ENCODE measurements at regions not wholly inside any gene's neighbourhood (a gene's known extent, or its start where the extent isn't known, plus 50 kb on each side); places are given as distances from the start of the nearest gene placed in this dataset.
A peak's percentile ranks its signal among the peaks of the same experiment; 100 is the strongest.
"Not testable (repeated sequence)": the region's sequence is repeated elsewhere in the genome, so short reads cannot be mapped to it uniquely, and the experiment has no call there.

DNA sequence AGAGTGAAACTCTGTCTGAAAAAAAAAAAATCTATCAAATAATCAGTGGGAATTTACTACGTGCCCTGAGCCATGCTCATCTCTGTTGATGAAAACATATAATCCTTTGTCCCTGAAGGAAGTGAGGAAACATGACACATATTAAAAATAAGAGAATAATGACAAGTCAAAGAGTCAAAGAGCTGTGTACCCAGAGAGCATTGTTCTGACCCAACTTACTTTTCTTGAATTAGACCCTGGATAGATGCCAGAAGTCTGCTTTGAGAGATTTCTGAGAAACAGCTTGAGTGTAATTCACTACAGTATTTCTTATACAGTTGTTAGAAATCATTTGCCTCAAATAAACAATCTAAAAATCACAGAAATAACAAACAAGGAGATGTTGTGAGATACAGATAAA, 490.0 kb upstream of the PIK3R1 start:
- Histone ChIP-seq H3K27ac (ENCODE audit: low read depth, low read length) (no peak overlapping the region), H3K4me3 (ENCODE audit: insufficient read depth, low read depth, low read length) (no peak overlapping the region), H3K36me3 (ENCODE audit: insufficient read depth, low read length) (no peaks in the 10 kb centered on the region), H3K4me1 (ENCODE audit: insufficient read depth, low read length) (no peaks in the 10 kb centered on the region), H4K20me1 (ENCODE audit: insufficient read depth, low read length) (no peaks in the 10 kb centered on the region), H3K9me3 (ENCODE audit: insufficient read depth, low read depth, low read length) (no peaks in the 10 kb centered on the region), H3K79me2 (ENCODE audit: insufficient read depth, low read length) (no peaks in the 10 kb centered on the region), H3K27me3 (ENCODE audit: insufficient read depth, low read length) (no peaks in the 10 kb centered on the region), H3K4me2 (ENCODE audit: low read length) (no peak overlapping the region), H2AFZ (ENCODE audit: low read depth, low read length) (no peak overlapping the region), H3K9ac (ENCODE audit: low read length) (no peak overlapping the region)
- no peak overlapping the region for H3K27ac Mint-ChIP-seq (ENCODE audit: unreplicated experiment)
- peaks cover 2% of the 10 kb centered on the region for H3K36me3 Mint-ChIP-seq (ENCODE audit: low read depth, unreplicated experiment)
- no peaks in the 10 kb centered on the region for H3K9me3 Mint-ChIP-seq (ENCODE audit: unreplicated experiment)
- H3K27me3 Mint-ChIP-seq (ENCODE audit: low read depth, unreplicated experiment) = no peaks in the 10 kb centered on the region
- TF ChIP-seq, protein P1, sequence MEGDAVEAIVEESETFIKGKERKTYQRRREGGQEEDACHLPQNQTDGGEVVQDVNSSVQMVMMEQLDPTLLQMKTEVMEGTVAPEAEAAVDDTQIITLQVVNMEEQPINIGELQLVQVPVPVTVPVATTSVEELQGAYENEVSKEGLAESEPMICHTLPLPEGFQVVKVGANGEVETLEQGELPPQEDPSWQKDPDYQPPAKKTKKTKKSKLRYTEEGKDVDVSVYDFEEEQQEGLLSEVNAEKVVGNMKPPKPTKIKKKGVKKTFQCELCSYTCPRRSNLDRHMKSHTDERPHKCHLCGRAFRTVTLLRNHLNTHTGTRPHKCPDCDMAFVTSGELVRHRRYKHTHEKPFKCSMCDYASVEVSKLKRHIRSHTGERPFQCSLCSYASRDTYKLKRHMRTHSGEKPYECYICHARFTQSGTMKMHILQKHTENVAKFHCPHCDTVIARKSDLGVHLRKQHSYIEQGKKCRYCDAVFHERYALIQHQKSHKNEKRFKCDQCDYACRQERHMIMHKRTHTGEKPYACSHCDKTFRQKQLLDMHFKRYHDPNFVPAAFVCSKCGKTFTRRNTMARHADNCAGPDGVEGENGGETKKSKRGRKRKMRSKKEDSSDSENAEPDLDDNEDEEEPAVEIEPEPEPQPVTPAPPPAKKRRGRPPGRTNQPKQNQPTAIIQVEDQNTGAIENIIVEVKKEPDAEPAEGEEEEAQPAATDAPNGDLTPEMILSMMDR (IDR thresholded peaks at IDR 0.05; ENCODE audit: insufficient read depth, low read depth, low read length) = no peak
- no peak for TF ChIP-seq EZH2 (IDR thresholded peaks at IDR 0.05; ENCODE audit: insufficient read depth, low read length)
- FAIRE-seq (no peak), DNase-seq (ENCODE audit: low read depth) (no peak)
- no peak overlapping the region for H3K4me3 Mint-ChIP-seq (ENCODE audit: unreplicated experiment)
- no peaks in the 10 kb centered on the region for H3K4me1 Mint-ChIP-seq (ENCODE audit: low read depth, unreplicated experiment)

DNA sequence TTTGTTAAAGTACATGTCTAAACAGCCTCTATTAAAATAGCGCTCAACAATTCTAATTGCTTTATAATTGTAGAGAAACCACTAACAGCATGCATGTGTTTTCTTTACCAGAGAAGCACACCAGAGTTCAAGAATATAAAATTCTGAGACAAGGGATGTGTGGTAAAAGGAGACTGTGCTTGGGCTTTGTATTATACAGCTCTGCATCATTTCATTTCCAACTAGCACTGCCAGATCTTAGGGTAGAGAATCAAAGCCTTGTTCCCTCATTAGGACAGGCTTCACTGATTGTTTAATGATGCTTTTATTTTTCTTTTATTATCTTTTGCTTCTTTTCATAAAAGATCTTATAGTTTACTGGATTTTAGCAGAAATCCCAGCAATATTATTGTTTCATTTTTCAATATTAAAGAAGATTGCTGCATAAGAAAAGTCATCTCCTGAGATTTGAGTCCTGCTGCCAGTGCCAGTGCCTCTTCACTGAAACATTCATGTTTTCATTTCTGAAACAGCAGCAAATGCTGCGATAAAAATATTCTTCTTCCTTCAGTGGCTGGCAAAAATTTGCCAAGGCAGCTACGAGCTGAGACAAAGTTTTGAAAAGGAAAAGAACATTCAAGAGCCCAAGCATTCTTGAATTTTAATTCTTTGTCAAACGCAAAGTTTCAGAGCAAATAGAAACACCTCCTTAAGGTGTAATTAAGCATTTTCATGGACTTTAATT, 491.0 kb upstream of the PIK3R1 start:
- Histone ChIP-seq H4K20me1 (ENCODE audit: insufficient read depth, low read length) (no peaks in the 10 kb centered on the region), H3K9me3 (ENCODE audit: insufficient read depth, low read depth, low read length) (no peaks in the 10 kb centered on the region), H3K27me3 (ENCODE audit: insufficient read depth, low read length) (no peaks in the 10 kb centered on the region), H3K9ac (ENCODE audit: low read length) (no peak overlapping the region), H3K4me3 (ENCODE audit: insufficient read depth, low read depth, low read length) (no peak overlapping the region), H2AFZ (ENCODE audit: low read depth, low read length) (no peak overlapping the region), H3K4me2 (ENCODE audit: low read length) (no peak overlapping the region), H3K4me1 (ENCODE audit: insufficient read depth, low read length) (no peaks in the 10 kb centered on the region), H3K79me2 (ENCODE audit: insufficient read depth, low read length) (no peaks in the 10 kb centered on the region), H3K27ac (ENCODE audit: low read depth, low read length) (no peak overlapping the region), H3K36me3 (ENCODE audit: insufficient read depth, low read length) (no peaks in the 10 kb centered on the region)
- TF ChIP-seq EZH2 (IDR thresholded peaks at IDR 0.05; ENCODE audit: insufficient read depth, low read length) = no peak
- TF ChIP-seq, protein P1 (IDR thresholded peaks at IDR 0.05; ENCODE audit: insufficient read depth, low read depth, low read length) = no peak
- H3K36me3 Mint-ChIP-seq (ENCODE audit: low read depth, unreplicated experiment) = peaks cover 2% of the 10 kb centered on the region
- H3K27ac Mint-ChIP-seq (ENCODE audit: unreplicated experiment) = no peak overlapping the region
- no peak for DNase-seq (ENCODE audit: low read depth)
- no peaks in the 10 kb centered on the region for H3K27me3 Mint-ChIP-seq (ENCODE audit: low read depth, unreplicated experiment)
- peak; percentile 9 for FAIRE-seq
- H3K4me1 Mint-ChIP-seq (ENCODE audit: low read depth, unreplicated experiment) = no peaks in the 10 kb centered on the region
- H3K9me3 Mint-ChIP-seq (ENCODE audit: unreplicated experiment) = no peaks in the 10 kb centered on the region
- H3K4me3 Mint-ChIP-seq (ENCODE audit: unreplicated experiment) = no peak overlapping the region

DNA sequence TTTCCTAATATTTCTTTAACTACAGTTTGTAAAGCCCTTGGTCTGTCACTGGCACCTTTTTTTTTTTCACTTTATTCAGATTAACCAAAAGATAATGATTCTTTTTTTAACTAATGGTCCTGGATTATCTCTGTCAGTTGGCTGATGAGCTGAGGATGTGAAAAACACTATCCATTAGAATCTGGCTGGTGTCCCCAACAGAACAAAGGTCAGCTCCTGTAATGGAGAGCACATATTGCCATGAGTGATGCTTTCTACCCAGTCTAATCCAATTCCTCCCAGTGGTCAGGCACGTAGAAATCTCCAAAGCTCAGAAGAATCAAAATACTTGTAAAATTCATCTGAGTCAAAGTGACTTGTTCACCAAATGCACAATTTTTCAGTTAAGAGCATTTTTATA, 491.7 kb upstream of the PIK3R1 start:
- H3K9ac ChIP-seq (ENCODE audit: low read length) = no peak overlapping the region
- no peak overlapping the region for H3K4me3 Mint-ChIP-seq (ENCODE audit: unreplicated experiment)
- peaks cover 2% of the 10 kb centered on the region for H3K36me3 Mint-ChIP-seq (ENCODE audit: low read depth, unreplicated experiment)
- H3K79me2 ChIP-seq (ENCODE audit: insufficient read depth, low read length) = no peaks in the 10 kb centered on the region
- no peak overlapping the region for H3K27ac Mint-ChIP-seq (ENCODE audit: unreplicated experiment)
- H3K4me3 ChIP-seq (ENCODE audit: insufficient read depth, low read depth, low read length) = no peak overlapping the region
- no peaks in the 10 kb centered on the region for H3K9me3 Mint-ChIP-seq (ENCODE audit: unreplicated experiment)
- H3K4me1 Mint-ChIP-seq (ENCODE audit: low read depth, unreplicated experiment) = no peaks in the 10 kb centered on the region
- no peaks in the 10 kb centered on the region for H3K9me3 ChIP-seq (ENCODE audit: insufficient read depth, low read depth, low read length)
- FAIRE-seq = no peak
- H3K27me3 Mint-ChIP-seq (ENCODE audit: low read depth, unreplicated experiment) = no peaks in the 10 kb centered on the region
- no peak overlapping the region for H2AFZ ChIP-seq (ENCODE audit: low read depth, low read length)
- no peaks in the 10 kb centered on the region for H3K27me3 ChIP-seq (ENCODE audit: insufficient read depth, low read length)
- no peaks in the 10 kb centered on the region for H3K4me1 ChIP-seq (ENCODE audit: insufficient read depth, low read length)
- H3K27ac ChIP-seq (ENCODE audit: low read depth, low read length) = no peak overlapping the region
- TF ChIP-seq, protein P1 (IDR thresholded peaks at IDR 0.05; ENCODE audit: insufficient read depth, low read depth, low read length) = no peak
- TF ChIP-seq EZH2 (IDR thresholded peaks at IDR 0.05; ENCODE audit: insufficient read depth, low read length) = no peak
- no peaks in the 10 kb centered on the region for H3K36me3 ChIP-seq (ENCODE audit: insufficient read depth, low read length)
- no peak overlapping the region for H3K4me2 ChIP-seq (ENCODE audit: low read length)
- no peaks in the 10 kb centered on the region for H4K20me1 ChIP-seq (ENCODE audit: insufficient read depth, low read length)
- DNase-seq (ENCODE audit: low read depth) = no peak

DNA sequence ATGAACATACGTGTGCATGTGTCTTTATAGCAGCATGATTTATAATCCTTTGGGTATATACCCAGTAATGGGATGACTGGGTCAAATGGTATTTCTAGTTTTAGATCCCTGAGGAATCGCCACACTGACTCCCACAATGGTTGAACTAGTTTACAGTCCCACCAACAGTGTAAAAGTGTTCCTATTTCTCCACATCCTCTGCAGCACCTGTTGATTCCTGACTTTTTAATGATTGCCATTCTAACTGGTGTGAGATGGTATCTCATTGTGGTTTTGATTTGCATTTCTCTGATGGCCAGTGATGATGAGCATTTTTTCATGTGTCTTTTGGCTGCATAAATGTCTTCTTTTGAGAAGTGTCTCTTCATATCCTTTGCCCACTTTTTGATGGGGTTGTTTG, 493.0 kb upstream of the PIK3R1 start:
- H4K20me1 ChIP-seq (ENCODE audit: insufficient read depth, low read length); H3K4me3 ChIP-seq (ENCODE audit: insufficient read depth, low read depth, low read length); H3K4me1 Mint-ChIP-seq (ENCODE audit: low read depth, unreplicated experiment); H3K27ac ChIP-seq (ENCODE audit: low read depth, low read length); FAIRE-seq; H3K27me3 Mint-ChIP-seq (ENCODE audit: low read depth, unreplicated experiment); H3K4me2 ChIP-seq (ENCODE audit: low read length); H3K79me2 ChIP-seq (ENCODE audit: insufficient read depth, low read length); H3K9me3 ChIP-seq (ENCODE audit: insufficient read depth, low read depth, low read length); H3K36me3 ChIP-seq (ENCODE audit: insufficient read depth, low read length); H3K4me1 ChIP-seq (ENCODE audit: insufficient read depth, low read length); H3K9ac ChIP-seq (ENCODE audit: low read length); H3K4me3 Mint-ChIP-seq (ENCODE audit: unreplicated experiment); DNase-seq (ENCODE audit: low read depth); H3K27me3 ChIP-seq (ENCODE audit: insufficient read depth, low read length); H3K27ac Mint-ChIP-seq (ENCODE audit: unreplicated experiment); H3K36me3 Mint-ChIP-seq (ENCODE audit: low read depth, unreplicated experiment); H3K9me3 Mint-ChIP-seq (ENCODE audit: unreplicated experiment); H2AFZ ChIP-seq (ENCODE audit: low read depth, low read length): not testable (repeated sequence)

Data from astrocyte (in vitro differentiated cells and primary cell).